Epidermal melanocyte (primary cell): ENCODE measurements at regions not wholly inside any gene's neighbourhood (a gene's known extent, or its start where the extent isn't known, plus 50 kb on each side); places are given as distances from the start of the nearest gene placed in this dataset.
"Not testable (repeated sequence)": the region's sequence is repeated elsewhere in the genome, so short reads cannot be mapped to it uniquely, and the experiment has no call there.

Experiments
- DNase-seq: peaks from one replicate; pipeline ENCODE4 v3.0.0; 2011; ENCODE audit warnings: low spot score; ENCODE audit not compliant: insufficient read length

DNA sequence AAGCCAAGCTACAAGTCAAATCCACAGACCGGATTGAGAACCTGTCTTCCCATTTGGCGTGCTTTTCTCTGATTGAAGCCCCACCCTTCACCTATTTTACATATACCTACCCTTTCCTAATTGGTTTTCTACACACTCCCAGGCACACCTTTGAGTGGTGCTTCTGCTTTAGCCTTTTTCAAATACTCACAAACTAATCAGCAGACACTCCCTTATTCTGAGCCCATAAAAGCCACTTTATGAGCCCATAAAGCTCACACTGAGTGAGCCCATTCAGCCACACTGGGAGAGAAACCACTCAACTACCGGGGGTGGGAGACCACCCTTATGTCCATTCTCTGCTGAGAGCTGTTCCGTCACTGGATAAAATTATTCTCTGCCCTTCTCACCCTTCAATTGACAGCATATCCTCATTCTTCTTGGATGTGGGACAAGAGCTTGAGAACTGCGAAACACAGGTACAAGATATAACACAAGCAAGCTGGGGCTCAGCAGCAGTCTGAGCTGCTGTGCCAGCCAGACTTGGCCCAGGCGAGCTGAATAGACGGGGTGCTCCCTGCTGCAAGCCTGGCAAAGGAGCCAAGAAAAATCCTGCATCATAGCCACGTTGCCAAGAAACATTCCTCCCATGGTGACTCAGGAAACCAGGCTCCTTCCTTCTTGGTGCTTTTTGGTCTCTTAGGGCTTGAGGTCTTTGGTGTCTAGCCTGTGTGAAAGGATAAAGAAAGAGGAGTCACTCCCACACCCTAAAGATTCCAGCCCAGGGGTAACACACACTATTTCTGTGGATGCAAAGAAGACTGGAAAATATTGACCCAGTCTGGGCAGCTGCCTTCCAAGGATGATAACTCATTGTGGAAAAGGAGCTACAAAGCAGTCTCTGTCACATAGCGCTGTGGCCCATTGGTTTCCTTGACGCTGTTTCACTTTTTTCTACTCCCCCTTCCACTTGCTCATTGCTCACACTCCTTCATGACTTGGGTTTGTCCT is 609.7 kb downstream of the MCTP2 start:
- no peak for DNase-seq

DNA sequence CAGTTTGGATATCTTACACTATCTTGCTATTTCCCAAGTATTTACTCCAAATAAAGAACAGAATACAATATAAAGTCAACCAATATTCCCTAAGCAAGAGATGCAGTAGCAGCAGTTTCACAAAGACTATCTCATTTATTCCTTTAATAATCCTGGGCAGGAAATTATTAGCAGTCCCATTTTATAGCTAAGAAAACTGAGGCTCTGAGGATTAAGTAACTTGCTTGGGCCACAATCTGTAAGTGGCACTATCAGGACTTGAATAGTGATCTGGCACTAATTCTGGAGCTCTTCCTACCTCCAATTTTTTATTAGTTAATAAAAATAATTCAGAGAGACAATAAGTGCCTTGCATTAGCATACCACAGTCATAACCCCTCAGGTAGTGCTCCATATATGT is 611.7 kb downstream of the MCTP2 start:
- no peak for DNase-seq

DNA sequence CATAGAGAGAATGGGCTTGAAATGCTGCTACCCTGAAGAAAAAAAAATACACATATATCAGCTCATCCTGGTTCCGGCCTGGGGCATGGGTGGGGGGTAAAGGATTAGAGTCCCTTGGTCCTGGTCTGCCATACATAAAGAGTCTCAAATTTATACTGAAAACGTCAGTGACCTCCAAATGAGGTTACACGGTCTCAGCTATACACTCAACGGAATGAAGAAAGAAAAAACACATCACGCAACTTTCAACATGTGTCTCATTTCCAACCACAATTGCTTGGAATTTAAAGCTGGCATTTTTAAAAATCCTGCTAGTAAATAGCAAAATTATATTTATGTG is 612.8 kb downstream of the MCTP2 start:
- DNase-seq: no peak

DNA sequence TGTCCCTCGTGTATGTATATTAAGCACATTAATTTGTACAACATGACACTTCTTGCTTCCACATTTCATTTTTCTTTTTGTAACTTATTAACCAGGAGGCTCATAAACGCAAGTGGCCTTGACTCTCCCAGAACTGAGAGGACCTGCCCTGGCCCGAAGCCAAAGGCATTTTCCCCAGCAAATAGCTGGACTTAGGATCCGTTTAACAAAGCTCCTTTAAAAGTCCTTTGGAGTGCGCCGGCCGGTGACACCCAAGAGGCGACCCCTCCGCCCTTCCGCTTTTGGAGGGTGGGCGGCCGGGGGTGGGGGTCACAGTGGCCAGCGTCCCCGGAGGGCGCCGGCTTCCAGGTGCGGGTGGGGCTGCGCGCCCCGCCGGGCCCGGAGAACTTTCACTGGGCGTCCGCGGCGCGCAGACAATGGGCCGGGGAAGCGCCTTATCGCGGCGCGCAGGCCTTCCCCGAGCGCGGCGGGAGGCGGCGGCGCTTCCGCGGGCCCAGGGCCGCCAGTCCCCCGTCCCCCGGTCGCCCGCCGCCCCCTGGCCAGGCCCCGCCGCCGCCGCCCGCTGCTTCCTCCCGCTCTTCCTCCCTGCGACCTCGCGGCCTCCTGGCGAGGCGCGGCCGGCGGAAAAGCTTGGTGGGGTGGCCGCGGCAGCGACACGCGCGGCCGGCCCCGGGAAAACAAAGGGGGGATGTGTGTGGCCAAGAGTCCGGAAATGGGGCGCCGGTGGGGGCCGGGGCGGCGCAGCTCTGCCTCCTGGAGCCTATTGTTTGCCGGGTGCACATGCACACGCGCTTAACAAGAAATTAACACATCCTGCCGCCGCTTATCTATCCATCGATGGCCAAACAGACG is 613.4 kb downstream of the MCTP2 start:
- no peak for DNase-seq

DNA sequence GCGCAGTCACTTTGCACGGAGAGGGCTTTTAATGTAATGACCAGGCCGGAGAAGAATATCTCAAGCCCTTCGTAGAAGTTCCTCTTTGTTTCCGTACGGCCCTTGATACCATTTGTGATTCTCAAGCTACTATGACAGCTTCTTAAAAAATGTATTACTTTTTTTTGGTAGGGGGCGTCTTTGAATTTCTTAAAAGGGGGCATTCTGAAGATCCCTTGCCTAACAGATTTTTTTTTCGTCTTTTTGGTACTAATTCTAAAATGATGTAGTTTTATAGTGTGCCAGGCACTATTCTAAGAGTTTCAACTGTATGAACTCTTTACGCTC is 614.0 kb downstream of the MCTP2 start:
- DNase-seq: no peak

DNA sequence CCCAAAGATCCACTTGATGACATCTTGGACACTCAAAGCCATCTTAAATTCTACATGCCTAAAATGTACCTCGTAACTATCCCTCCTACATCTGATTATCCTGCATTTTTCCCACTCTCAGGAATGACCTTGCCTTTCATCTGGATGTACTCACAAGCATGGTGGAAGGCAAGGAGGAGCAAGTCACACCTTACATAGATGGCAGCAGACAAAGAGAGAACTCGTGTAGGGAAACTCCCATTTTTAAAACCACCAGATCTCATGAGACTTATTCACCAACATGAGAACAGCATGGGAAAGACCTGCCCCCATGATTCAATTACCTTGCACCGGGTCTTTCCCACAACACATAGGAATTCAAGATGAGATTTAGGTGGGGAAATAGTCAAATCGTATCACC is 616.0 kb downstream of the MCTP2 start:
- DNase-seq: no peak

DNA sequence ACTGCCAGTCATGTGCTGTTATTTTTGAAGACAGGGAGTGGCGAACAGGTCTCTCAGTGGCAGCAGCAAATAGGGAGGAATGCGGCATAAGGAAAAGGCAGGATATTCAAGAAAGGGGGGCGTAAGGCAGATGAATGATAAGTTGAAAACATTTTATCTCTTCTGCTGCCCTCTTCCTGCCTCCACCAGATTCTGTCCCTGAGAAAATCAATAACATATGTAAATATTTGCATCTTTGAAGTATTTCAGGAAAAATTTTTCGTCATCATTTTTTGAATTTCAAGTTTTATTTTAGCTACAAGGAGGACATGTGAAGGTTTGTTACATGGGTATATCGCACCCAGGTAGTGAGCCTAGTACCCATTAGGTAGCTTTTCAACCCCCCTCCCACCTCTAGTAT is 616.7 kb downstream of the MCTP2 start:
- DNase-seq: no peak

DNA sequence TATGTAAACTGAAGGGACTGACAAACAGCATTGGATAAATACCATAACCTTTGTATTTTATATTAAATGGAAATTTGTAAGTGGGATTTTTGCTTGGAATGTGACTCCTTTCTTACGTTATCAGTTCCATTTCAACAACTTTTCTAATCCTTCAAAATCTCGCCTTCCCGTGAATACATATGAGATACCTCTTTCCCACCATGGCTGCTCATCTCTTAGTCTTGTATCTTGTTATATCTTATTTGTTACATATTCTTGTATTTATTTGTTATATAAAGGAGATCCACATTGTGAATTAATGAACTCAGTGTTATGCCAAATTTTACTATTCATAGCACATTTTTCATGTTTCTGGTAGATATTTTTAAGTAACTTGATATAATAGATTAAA is 623.7 kb downstream of the MCTP2 start:
- no peak for DNase-seq

DNA sequence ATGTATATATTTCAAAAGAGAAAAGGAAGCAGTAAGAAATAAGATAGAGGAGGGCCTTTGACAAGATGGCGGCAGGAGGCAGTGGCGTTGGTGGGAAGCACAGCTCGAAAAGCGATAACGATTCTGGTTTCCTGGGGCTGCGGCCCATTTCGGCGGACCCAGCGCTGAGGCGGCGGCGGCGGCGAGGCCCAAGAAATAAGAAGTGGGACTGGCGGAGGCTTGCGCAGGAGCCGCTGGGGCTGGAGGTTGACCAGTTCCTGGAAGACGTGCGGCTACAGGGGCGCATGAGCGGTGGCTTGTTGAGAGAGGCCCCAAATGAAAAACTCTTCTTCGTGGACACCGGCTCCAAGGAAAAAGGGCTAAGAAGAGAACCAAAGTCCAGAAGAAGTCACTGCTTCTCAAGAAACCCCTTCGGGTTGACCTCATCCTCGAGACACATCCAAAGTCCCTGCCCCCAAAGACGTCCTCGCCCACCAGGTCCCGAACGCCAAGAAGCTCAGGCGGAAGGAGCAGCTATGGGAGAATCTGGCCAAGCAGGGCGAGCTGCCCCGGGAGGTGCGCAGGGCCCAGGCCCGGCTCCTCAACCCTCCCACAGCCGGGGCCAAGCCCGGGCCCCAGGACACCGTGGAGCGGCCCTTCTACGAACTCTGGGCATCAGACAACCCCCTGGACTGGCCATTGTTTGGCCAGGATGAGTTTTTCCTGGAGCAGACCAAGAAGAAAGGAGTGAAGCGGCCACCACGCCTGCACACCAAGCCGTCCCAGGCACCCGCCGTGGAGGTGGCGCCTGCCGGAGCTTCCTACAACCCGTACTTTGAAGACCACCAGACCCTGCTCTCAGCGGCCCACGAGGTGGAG is 624.3 kb downstream of the MCTP2 start:
- DNase-seq: no peak

DNA sequence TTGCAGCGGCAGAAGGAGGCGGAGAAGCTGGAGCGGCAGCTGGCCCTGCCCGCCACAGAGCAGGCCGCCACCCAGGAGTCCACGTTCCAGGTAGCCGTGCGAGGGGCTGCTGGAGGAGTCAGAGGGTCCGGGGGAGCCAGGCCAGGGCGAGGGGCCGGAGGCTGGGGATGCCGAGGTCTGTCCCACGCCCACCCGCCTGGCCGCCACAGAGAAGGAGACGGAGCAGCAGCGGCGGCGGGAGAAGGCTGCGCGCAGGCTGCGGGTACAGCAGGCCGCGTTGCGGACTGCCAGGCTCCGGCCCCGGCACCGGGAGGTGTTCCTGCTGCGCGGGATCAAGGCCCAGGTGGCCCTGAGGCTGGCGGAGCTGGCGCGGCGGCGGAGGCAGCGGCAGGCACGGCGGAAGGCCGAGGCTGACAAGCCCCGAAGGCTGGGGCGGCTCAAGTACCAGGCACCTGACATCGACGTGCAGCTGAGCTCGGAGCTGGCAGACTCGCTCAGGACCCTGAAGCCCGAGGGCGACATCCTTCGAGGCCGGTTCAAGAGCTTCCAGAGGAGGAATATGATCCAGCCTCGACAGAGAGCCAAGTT is 625.0 kb downstream of the MCTP2 start:
- no peak for DNase-seq

DNA sequence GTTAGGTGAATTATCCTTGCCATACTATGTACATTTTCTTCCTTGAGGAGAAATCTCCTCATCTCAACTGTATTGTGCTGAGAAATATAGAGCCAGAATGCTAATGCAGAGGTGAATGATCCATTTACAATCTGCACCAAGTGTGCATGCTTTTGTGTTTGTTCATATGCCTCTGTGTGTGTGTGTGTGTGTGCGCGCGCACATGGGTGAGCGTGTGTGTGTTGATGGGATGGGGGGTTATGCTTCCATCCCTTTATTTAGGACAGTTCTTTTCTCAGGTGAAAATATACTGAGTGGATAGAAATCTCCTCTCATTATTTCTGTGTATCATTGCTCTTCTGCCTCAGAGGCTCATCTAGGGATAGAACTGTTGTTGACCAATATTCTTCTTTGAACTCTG is 626.1 kb downstream of the MCTP2 start:
- no peak for DNase-seq

DNA sequence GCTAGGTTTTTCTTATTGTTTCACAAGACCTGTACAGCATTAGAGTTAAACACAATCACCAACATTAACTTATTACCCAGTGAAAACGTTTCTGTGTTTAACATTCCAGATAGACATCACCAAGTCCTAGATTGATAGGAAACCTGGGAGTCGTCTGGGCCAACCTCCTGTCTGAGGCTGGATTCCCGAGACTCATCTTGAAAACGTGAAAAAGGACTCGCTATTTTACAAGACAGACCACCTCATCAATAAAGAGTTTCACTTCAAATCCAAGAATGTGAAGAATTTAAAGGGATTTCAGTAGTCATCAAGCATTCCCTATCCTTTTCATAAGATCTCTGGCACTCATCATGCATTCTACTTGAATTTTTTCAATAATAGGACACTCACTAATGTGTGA is 626.6 kb downstream of the MCTP2 start:
- DNase-seq: no peak

DNA sequence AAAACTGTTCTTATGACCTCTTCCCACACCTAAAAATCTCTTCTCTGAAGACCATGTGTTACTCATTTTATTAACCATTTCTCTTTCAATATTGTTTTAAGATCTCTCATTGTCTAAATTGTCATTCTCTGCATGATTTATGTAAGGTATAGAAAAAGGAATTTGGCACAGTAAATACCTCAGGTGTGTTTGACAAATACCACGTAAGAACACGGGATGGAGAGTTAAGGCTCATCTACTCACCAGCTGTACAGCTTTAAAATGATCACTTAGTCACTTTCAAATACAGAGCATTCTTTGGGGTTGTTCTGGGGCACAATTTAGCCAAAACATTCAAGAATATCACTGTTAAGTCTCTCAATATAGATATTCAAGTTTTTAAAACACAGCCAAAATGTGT is 627.1 kb downstream of the MCTP2 start:
- no peak for DNase-seq

DNA sequence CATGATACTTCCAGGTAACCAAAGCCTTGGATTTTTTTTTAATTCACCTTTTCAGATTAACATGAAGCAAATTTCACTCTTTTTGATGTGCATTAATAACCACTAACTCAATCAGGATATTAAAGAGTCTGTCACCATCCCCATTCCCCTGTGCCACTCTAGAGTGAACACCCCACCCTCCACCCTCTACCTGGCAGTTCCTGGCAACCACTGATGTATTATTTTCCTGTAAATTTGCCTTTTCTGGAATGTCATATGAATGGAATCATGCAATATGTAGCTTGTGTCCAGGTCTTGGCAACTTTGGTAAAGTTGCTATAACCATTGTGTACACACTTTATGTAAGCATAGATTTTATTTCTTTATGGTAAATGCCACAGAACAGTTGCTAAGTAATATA is 627.6 kb downstream of the MCTP2 start:
- no peak for DNase-seq

DNA sequence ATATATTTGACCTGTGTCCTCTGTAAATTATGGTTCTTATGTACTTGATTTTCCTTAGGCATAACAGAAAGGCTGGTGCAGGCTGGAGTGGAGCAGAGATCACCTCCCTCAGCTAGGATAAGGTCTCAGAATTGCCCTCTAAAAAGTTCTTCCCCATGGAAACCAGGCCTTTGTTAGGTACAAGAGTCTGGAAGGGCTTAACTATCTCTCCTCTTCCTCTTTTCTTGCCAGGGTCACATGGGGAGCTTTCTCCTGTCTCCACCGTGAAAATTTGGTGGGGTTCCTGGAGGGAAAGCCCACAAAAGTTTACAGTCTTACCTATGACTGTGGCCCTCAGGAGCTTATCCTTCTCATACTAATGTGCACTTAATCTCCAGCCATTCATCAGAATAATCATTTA is 633.2 kb downstream of the MCTP2 start:
- DNase-seq: no peak

DNA sequence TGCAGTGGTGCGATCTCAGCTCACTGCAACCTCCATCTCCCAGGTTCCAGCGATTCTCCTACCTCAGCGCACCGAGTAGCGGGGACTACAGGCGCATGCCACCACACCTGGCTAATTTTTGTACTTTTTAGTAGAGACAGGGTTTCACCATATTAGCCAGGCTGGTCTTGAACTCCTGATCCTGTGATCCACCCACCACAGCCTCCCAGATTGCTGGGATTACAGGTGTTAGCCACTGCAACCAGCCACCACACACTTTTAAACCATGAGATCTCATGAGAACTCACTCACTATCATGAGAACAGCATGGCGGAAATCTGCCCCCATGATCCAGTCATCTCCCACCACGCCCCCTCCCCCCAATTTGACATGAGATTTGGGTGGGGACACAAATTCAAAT is 636.9 kb downstream of the MCTP2 start:
- not testable (repeated sequence) for DNase-seq

DNA sequence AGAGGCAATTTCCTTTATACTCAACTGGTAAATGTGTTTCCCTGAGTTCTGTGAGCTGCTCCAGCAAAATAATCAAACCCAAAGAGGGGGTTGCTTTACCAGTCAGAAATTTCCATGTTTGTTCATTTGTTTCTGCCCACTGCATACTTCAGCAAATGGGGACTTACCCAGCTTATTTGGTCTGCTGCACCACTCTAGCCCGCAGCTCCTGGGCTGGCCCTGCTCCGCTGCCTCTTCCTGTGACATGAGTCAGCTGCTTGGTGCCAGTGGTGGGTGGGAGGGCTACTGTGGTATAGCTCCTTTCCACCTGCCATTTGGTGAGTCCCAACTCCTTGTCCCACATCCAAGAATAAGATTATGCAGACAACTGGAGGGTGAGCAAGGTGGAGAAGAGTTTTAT is 644.2 kb downstream of the MCTP2 start:
- no peak for DNase-seq

DNA sequence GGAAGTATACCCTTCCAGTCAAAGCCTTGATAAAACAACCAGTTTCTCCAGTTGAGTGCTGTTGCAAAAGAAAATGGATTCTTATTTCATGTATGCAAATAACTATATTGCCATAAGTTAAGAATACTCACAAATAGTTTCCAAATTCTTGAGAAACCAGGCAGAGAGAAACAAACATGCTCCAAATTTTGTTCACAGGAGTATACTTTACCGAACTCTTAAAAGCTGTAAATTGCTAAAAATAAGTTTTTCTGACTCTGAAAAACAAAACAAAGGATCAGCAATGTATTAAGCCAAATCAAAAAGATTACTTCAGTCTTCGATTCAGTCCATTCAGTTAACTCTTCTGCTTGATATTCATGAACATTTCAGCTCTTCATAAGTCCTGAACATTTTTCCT is 646.5 kb downstream of the MCTP2 start:
- no peak for DNase-seq

DNA sequence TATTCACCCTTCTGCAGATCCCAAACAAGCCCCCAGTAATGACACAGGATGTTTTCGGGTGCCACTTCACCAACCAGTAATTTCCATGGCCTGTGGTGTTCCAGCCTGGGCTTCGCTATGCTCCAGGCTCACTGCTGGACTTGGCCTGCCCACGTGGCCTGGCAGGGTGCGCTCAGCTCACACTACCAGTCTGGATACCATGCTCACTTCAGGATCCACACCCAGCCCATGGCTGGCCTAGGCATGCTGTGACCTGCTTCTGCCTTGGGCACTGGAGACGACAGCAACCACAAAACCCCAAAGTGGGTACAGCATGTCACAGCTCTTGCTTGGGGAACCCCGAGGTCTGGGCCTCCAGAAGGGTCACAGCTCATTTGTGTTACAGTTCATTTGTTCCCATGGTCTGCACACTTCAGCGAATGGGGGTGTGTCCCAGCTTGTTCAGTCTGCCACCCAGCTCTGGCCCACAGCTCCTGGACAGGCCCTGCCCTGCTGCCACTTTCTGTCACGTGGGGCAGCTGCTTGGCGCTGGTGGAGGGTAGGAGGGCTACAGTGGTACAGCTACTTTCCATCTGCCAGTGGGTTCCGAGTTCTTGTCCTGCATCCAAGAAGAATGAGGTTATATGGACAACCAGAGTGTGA is 650.8 kb downstream of the MCTP2 start:
- no peak for DNase-seq

DNA sequence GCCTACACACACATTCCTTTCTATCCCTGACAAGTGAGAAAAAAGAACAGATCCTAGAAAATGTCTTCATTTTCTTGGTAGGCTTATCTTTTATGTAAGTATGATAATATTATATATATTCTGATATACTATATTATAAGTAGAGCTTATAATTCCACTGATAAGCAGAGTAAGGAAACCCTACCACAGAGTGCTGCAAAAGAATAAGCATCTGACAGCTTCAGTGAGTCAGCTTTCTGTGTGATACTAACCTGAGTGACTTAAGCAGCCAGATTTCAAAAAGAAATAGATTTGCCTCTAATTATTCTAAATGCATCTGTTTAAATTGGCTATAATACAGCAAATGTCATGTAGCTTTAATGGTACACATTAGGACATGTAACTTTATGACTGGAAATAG is 656.0 kb downstream of the MCTP2 start:
- no peak for DNase-seq

DNA sequence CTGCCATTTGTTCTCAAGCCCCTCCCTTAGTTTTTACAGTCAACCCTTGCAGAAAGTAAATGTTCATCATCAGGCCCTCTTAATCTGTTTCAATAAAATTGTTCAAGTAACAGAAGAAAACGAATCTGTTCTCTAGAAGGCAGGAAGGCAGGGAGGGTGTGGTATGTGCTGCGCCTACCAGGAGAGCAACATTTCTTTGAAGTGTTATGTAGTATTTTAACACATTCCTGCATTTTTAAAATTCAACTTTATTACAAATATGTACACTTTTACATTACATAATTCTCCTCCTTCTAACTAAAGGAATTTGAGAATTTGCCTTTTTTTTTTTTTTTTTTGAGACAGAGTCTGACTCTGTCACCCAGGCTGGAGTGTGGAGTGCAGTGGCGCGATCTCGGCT is 657.8 kb downstream of the MCTP2 start:
- DNase-seq: no peak
